GM23248 (cell line): ENCODE measurements at regions not wholly inside any gene's neighbourhood (a gene's known extent, or its start where the extent isn't known, plus 50 kb on each side); places are given as distances from the start of the nearest gene placed in this dataset.

Source experiments
- EZH2 ChIP-seq: fragments of 200-600 bp; sonication (generic); IDR thresholded peaks from 2 replicates; pipeline ENCODE4 v1.6.1; 2018; ENCODE audit warnings: antibody characterized with exemption, mild to moderate bottlenecking; ENCODE audit not compliant: insufficient read depth, poor library complexity, severe bottlenecking
- EZH2phosphoT487 ChIP-seq: fragments of 200-600 bp; sonication (generic); IDR thresholded peaks from 2 replicates; pipeline ENCODE4 v1.6.1; 2018; ENCODE audit warnings: antibody characterized with exemption, moderate library complexity, mild to moderate bottlenecking, low read depth; ENCODE audit not compliant: insufficient read depth

- TF ChIP-seq EZH2 (no peak), EZH2phosphoT487 (no peak)
These were observed 111.1 kb downstream of the AKAP11 start for GRCh38 chr13:42383025-42383424.
